Mesenteric fat pad (tissue), 1 donor: ENCODE measurements at regions not wholly inside any gene's neighbourhood (a gene's known extent, or its start where the extent isn't known, plus 50 kb on each side); places are given as distances from the start of the nearest gene placed in this dataset.
"Not testable (repeated sequence)": the region's sequence is repeated elsewhere in the genome, so short reads cannot be mapped to it uniquely, and the experiment has no call there.

Source experiments
- DNase-seq: peaks from one replicate; pipeline ENCODE4 v3.0.0-alpha.2; 2020; ENCODE audit warnings: low spot score
- donor health status: DM: yes; HTN: yes; CAD: no.

- DNase-seq = not testable (repeated sequence)
These were observed 430.8 kb upstream of the SPATA31A3 start for GRCh38 chr9:67423049-67423728.

DNA sequence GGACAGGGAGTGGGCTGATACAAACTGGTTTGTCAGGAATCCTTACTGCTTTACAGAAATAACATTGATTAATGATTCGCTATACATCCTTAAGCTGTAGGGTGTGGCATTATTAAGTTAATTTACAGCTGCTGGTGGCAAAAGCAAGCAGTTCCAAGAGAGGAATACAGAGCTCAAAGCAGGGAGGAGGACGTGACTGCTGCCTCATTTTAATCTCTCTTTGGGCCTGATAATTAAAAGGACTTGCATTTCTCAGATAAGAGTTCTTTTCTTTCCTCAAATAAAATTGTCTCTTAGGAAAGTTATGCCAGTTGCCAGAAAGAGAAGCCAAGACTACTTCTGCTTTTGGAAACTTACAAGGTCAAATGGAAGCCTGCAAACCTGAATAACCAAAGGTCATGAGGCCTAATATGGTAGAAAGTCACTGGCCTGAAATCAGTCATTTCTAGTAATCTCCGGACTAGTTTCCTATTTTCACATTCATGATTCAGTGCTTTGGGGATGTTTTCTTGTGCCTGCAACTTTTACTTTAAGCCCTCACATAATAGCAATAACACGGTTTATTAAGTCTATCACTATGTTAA is 426.2 kb upstream of the SPATA31A3 start:
- DNase-seq = not testable (repeated sequence)

- not testable (repeated sequence) for DNase-seq
These were observed 425.1 kb upstream of the SPATA31A3 start for GRCh38 chr9:67417341-67417983.

DNA sequence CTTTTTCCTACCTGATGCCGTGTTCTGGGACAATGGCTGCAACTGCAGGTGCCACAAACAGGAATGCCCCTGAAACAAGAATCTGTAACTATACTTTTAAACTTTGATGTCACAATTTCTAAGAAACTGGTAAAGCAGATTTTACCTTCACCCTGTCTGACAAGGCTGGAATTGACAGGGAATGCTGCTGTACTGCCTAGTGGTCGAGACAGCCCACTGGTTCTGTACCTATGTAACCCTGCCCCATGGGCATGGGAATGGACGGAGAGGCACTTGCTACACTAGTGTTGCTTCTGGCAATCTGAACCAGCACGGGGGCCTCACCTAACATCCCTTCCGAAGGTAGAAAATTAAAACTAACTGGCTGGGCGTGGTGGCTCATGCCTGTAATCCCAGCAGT is 424.3 kb upstream of the SPATA31A3 start:
- DNase-seq = not testable (repeated sequence)

- not testable (repeated sequence) for DNase-seq
These were observed 418.4 kb upstream of the SPATA31A3 start for GRCh38 chr9:67410606-67411220.

GRCh38 chr9:67403739-67404138 is 411.4 kb upstream of the SPATA31A3 start:
- not testable (repeated sequence) for DNase-seq

DNA sequence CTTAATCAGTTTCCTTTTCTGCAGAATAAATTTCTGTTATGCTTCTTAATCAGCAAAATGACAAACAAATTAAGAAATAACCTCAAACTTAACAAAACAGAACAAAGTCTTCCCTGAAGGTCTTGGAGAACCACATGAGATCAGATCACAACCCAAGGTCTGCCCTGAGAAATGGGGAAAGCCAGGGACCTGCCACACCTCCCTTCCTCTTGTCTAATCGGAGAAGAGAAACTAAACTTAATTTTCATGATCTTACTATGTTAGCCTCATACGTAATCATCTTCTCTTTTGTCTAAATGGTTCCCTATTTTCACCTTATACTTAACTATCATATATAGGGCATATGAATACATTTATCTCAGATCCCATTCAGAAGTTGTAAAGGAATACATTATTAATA is 405.4 kb upstream of the SPATA31A3 start:
- DNase-seq = not testable (repeated sequence)

DNA sequence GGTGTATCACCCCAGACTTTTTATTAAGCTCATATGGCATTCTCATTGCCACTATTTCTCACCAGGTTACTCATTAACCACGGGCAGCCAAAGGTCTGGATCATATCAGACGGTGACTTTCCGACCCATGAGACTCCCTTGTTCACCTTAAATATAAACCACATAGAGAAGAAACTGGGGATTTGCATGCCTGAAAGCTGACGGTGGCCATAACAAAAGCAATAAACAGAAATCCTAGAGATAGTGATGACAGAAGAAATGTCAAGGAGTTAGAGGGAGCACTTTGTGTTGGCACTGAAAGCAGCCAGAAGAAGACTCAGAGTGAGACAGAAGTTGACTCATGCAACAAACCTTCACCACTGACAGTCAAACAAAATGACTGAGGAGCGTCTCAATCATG is 402.4 kb upstream of the SPATA31A3 start:
- DNase-seq = not testable (repeated sequence)

GRCh38 chr9:67394038-67394437 is 401.7 kb upstream of the SPATA31A3 start:
- not testable (repeated sequence) for DNase-seq

GRCh38 chr9:67369664-67370063 is 377.3 kb upstream of the SPATA31A3 start:
- DNase-seq = not testable (repeated sequence)

DNA sequence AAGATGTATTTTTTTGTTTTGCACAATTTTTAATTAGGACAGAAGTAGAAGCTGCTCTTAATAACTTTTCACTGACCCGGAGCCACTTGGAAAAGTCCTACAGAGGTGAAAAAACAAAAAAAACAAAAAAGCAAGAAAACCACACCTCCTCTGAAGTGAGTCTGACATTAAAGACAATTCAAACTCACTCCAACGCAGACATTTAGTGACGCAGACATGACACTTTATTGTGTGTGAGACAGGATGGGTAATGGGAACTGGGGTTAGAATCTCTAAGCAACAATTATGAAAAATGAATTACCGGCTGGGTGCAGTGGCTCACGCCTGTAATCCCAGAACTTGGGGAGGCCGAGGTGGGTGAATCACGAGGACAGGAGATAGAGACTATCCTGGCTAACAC is 370.0 kb upstream of the SPATA31A3 start:
- not testable (repeated sequence) for DNase-seq

DNA sequence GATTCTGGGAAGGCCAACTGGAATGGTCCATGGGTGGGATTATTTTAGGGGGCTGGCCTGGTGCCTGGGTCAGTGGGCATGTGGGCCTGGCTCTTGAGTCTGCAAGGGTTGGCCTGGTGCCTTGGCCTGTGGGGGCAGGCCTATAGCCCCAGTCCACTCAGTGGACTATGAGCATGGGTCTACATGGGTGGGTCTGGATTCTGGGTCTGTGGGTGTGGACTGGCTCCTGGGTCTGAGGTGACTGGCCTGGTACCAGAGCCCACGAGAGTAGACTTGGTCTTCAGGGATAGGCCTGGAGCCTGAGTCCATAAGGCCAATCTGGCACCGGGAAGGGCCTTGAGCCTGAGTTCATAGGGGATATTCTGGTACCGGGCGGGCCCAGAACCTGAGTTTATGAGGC is 361.6 kb upstream of the SPATA31A3 start:
- not testable (repeated sequence) for DNase-seq

DNA sequence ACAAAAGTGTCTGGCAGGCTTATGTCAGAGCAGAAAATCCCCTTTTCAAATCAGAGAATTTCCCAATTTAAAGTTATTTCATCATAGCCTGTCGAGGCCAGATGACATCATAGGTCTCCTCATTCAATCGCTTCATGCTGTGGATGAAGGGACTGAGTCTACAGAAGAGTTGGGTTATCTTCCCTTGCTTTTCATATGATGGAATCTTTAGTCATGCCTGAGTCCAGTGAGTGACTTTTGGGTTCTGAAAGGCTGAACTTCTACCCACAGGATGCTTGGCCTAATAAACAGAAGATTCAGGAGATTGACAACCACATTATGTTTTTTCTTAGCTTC is 357.0 kb upstream of the SPATA31A3 start:
- DNase-seq = not testable (repeated sequence)

DNA sequence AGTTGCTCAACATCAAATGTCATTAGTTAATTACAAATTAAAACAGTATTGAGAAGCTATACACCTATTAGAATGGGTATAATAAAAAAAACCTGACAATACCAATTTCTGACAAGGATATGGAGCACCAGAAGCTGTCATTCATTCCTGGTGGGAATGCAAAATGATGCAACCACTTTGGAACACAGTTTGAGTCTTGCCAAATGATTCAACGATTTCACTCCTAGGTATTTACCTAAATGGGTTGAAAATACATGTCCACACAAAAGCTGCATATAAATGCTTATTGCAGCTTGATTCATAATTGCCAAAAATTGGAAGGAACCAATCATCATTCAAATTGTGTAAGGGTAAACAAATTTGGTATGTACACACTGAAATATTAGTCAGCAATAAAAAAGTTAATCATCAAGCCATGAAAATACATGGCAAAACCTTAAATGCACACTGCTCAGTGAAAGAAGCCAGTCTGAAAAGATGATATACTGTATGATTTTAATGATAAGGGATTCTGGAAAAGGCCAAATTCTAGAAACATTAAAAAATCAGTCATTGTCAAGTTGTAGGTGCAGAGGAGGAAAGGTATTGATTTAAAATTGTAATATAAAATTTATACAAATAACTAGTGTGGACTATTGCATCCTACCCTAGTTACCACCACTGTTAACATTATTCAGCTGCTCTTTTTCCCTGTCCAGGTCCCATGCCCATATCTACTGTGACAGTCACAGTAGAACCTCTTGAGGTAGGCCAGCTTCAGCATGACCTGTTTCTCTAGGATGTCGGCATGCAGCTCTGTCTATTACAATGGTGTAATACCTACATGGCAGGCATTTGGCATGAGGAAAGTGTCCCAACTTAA is 356.4 kb upstream of the SPATA31A3 start:
- DNase-seq = not testable (repeated sequence)

GRCh38 chr9:67348094-67348493 is 355.7 kb upstream of the SPATA31A3 start:
- DNase-seq = not testable (repeated sequence)

GRCh38 chr9:67339216-67339615 is 346.9 kb upstream of the SPATA31A3 start:
- not testable (repeated sequence) for DNase-seq

GRCh38 chr9:67338201-67338600 is 345.9 kb upstream of the SPATA31A3 start:
- DNase-seq = not testable (repeated sequence)

- not testable (repeated sequence) for DNase-seq
These were observed 342.6 kb upstream of the SPATA31A3 start for GRCh38 chr9:67334727-67335572.

DNA sequence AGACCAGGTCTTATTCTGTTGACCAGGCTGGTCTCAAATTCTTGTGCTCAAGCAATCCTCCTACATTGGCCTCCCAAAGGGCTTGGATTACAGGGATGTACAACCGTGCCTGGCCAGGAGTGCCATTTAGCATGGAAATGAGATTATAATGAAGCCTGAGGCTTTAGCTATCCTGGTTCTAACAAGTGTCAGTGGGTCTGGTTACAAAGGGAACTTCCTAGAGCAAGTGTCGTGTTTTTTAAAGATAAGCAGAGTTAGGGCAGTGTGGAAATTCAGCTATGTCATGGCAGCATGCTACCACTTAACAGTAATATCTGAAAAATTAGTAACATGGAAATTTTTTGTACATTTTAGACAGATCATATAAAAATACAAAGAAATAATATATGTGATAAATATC is 339.3 kb upstream of the SPATA31A3 start:
- not testable (repeated sequence) for DNase-seq

- not testable (repeated sequence) for DNase-seq
These were observed 321.1 kb upstream of the SPATA31A3 start for GRCh38 chr9:67313409-67313808.
